Hindlimb muscle (tissue), 1 donor: ENCODE measurements at regions not wholly inside any gene's neighbourhood (a gene's known extent, or its start where the extent isn't known, plus 50 kb on each side); places are given as distances from the start of the nearest gene placed in this dataset.
A peak's percentile ranks its signal among the peaks of the same experiment; 100 is the strongest.
"Not testable (repeated sequence)": the region's sequence is repeated elsewhere in the genome, so short reads cannot be mapped to it uniquely, and the experiment has no call there.

Experiments used
- DNase-seq: peaks from one replicate; pipeline ENCODE4 v3.0.0-alpha.2; 2013

DNA sequence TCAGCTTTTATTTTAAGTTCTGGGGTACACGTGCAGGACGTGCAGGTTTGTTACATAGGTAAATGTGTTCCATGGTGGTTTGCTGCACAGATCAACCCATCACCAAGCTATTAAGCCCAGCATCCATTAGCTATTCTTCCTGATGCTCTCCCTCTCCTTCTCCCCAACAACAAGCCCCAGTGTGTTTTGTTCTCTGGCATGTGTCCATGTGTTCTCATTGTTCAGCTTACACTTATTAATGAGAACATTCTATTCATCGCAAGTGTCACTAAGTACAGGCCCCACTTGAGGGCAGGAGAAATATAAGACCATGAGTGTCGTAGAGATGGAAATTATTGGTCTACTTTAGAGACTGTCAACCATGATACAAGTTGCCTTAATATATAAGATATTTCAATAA, 615.1 kb downstream of the CDH8 start:
- no peak for DNase-seq

DNA sequence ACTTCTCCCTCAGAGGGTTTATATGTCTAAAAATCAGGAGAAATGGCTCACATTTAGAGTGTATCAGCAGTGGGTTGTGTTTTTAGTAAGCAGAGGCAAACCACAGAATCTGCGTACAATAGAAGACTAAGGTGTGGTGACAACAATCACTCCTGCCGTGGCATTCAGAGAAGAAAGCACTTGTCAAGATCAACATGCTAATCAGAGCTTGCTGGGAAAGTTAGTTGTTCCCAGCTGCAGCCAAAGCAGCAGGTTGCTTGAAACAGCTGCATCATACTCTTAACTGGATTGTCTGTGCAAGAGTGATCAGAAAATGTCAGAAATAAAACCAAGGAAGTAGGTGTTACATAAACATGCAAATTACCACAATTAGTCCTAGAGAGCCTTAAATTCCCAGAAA, 616.4 kb downstream of the CDH8 start:
- DNase-seq: no peak

DNA sequence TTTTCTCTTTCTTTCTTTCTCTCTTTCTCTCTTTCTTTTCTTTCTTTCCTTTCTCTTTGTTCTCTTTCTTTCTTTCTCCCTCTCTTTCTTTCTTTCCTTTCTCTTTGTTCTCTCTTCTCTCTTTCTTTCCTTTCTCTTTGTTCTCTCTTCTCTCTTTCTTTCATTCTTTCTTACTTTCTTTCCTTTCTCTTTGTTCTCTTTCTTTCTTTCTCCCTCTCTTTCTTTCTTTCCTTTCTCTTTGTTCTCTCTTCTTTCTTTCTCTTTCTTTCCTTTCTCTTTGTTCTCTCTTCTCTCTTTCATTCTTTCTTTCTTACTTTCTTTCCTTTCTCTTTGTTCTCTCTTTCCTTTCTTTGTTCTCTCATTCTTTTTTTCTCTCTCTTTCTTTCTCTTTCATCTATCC, 617.4 kb downstream of the CDH8 start:
- not testable (repeated sequence) for DNase-seq

DNA sequence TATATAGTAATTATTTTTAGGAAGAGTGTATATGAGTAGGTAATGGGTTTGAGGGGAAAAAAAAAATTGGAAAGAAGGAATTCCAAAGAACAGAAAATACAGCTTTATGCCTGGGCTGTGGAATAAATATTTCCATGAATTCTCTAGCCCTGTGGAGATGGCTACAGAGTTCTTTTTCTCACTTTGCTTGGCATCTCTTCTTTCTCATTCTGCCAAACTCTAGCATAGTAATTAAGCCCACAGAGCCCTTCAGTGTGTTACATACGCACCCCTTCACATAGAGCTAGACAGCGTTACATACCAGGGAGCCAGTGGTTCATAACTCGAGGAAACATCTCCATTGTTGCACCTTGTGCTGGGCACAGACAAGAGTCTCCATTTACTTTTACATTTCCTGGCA, 621.1 kb downstream of the CDH8 start:
- DNase-seq: peak; percentile 25

DNA sequence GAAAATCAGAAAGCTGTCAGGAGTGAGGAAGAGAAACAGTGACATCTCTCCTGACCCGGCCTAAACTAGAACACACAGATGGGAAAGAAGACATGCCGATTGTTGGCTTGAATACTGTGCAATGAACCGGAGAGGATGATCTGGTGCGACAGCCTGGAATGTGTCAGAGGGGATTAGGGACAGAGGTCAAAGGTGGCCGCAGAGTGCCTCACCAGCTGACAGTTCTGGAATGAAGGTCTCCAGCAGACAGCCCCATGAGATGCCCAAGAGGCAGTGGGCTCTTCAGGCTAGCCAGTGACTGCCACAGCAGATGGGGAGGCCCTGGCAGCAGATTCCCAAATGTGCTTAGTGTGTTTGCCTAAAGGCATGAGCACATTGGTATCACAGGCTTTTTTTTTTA, 623.2 kb downstream of the CDH8 start:
- no peak for DNase-seq

DNA sequence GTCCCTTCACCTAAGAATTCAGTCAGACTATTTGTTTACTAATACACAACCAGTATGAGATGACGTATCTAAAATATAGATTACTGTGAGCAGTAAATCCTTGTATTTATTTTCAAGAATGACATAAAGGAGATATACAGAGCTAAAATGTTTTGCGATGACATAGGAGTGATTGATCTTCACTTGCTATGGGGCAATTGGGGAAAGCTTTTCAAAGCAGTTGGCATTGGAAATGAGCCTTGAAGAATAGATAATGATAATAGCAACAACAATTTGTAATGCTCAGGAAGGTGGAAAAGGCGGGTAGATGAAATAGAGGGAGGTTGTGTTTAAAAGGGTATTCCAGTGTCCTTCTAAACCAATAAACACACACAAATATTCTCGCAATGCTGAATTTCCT, 623.7 kb downstream of the CDH8 start:
- no peak for DNase-seq

DNA sequence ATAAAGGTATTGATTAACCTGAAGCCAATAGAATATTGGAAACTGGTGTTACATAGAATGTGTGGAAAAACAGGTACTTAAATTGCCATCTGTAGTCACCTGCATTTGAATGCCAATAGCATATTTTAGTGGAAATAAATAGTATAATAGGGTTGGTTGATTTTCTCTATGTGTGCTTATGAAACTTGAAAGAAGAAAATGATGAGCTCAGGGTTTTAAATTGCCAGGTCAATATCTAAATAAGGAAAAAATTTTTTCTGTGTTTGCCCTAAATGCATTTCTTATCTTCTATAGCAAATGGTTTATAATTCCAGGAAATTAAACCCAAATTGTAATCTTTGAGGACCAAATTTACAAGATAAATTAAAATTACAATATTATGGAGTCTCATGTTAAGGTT, 626.6 kb downstream of the CDH8 start:
- no peak for DNase-seq

DNA sequence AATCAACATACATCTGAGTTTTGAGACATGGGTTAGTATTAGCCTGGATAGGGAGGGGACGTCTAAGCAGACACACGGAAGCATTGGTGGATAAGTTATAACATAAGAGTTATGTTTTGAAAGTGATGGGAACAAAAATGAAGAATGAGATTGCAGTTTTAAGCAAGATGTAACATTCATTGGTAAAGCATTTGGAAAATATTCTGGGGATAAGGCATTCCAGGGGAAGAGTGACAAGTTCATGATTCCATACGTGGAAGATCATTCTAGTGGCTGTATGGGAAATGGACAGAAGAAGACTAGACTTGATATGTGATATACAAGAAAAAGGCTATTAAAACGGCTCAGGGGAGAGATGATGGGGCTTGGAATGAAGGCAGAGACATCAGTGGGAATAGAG, 632.9 kb downstream of the CDH8 start:
- no peak for DNase-seq

DNA sequence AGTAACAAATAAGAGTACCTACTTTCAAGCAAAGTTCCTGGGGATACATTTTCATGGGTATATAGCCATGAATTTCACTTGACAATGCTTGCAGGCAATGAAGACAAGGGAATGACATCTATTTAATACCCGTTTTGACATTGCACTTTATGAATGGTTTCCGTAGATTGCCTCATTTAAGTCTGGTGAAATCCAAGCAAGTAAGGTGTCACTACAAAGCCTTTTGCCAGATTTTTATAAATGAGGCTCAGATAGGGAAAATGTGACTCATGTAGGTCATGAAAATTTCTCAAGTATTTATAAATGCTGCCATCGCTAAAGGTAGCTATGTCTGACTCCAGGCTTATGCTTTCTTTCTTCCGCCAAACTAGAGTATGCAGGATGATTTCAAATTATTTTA, 644.3 kb downstream of the CDH8 start:
- no peak for DNase-seq

DNA sequence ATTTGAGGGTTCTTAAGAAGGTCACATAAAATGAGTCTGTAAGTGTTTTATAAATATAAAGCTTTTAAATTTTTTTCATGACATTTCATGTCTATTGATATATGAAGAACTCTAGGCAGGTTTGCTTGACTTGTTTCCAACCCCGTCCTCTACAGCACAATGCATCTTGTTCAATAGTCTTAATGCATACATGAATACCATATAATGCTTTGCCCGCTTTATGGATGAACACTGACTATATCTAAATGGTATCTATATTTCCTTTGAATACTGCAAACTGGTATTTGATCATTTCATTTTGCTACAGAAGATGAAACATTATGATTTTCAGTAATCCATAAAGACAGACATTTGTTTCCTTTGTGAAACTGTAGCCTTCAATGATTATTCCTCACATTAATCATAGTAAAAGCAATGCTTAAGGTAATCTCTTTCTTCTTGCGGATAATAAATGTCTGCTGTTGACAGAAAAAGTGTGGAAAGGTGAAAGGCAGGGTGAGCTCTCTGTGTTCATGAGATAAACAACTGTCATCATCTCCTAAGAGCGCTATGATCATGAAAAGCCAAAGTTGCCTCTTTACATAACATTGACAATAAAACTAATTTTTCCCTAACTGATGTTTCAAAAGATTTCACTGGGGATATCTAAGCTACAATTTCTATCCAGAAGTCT, 645.1 kb downstream of the CDH8 start:
- DNase-seq: no peak

DNA sequence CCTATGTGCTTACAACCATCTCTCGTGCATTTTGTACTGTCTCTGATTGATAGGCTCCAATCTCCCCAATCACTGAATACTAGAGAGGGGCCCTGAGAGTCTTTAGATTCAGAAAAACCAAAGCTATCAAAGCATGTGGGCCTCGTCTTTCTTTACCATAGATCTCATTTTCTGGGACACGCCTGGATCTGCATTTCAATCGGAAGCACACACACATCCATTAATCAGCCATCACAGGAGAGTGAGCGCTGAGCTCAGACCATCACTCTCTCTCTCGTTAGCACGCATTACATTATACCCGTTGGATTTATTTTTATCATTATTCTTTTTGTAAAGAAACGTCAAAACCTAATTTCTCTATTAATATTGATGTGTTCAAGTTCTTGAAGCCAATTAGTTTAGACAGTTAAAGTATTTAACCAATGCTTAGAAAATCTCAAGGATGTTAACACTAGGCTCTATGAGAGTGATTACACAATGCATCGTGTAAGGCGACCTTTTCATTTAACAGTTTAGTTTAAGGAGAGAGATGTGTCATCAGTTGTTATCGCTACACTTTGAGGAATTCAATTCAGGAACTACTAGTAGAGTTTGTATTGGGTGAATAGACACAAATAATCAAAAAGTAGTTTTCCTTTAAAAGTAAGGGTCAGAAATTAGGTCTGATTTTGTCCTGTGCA, 650.7 kb downstream of the CDH8 start:
- no peak for DNase-seq

DNA sequence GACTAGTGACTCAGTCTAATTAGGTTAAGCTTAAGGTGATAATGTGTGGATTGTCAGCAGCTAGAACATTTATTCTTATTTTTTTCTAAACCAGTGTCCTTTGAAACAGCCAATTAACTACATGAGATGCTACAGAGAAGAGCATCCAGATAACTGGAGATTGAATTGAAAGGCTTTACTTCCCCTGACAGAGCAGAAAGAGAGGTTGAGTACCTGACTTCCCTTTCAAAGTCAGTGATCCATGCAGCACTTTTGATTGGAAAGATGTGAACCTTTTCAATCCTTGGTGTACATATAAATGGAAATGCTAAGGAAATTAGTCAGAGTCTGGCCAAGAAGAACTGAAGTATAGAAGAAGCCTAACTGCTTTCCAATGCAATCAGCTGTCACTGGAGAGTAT, 653.8 kb downstream of the CDH8 start:
- DNase-seq: peak; percentile 1

DNA sequence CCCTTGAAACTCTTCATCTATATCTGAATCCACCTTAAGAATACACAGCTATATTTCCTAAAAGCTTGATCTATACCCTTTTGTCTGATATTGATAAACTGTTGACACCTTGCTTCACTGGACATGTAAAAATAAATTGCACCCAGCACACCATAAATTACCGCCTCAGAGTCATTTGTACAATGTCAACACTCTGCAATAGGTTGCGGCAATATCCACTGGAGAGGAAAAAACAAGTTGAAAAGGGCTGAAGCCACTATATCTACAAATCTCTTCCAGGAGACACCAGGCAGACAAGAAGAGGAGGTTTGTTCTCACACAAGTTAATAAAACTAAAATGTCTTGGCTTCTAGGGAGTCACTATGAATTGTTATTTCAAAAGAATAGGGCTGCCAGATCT, 656.9 kb downstream of the CDH8 start:
- no peak for DNase-seq

DNA sequence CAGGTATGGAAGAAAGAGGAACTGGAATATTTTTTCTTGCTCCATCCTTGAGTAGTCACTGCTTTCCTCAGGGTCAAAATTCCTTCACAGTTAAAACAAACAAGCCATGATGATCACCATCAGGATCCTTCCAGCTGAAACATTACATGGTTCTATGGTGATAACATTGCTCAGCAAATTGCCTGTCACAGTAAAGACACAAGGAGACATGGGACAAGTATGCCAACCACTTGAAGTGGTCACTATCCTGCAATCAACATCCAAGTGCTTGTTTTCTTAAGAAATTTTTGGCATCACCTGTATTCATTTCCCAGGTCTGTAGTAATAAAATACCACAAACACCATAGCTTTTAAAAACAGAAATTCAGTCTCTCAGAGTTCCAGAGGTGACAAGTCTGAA, 662.2 kb downstream of the CDH8 start:
- no peak for DNase-seq

DNA sequence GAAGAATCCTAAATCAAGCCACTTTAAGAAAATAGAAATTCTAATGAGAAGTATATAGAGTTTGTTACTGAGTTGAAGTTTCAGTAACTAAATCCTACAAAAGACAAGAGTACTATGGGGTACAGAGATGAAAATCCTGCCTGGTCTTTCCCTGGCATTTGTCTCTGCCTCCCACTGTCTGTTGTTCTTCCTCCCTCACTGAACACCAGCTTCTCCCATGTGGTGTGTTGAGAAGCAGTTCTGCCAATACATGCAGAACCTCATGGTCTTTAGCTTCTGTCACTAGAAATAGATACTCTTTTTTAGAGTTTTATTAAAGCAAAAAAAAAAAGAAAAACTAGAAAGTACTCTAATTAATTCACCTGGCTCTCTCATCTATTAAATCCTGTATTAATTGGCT, 664.4 kb downstream of the CDH8 start:
- no peak for DNase-seq

DNA sequence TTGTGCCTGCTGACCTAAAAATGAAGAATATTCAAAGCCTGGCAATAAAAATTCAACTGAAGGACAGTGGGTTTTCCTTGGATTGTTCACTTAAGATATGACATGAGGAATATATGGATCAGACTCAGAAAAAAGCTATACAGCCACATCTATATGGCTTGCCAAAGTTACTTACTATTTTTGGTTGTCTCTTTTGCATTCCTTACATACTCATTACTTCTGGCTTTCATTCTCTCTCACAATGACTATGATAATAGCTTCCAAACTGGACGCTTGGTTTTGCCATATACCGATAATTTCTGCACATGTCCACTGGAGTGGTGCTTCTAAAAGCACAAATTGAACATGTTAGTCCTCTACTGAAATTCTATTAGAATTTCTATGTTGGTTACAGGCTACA, 664.9 kb downstream of the CDH8 start:
- no peak for DNase-seq

DNA sequence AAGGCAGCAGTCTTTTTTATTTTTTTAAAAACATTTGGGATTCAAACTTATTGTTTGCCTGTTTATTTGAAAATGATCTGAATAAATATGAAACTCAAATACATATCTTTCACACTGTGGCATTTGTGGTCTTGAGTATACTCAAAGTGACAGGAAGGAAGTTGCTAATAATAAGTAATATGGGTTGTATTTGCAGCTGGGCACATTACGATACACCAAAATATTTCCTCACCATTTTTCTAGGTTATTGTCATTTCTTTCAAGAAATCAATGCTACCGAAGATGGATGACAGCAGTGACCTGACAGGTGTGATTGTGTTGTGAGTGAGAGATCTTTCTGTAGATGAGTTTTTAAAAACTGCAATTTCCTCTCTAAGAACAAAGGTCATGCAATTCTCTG, 665.7 kb downstream of the CDH8 start:
- DNase-seq: no peak

DNA sequence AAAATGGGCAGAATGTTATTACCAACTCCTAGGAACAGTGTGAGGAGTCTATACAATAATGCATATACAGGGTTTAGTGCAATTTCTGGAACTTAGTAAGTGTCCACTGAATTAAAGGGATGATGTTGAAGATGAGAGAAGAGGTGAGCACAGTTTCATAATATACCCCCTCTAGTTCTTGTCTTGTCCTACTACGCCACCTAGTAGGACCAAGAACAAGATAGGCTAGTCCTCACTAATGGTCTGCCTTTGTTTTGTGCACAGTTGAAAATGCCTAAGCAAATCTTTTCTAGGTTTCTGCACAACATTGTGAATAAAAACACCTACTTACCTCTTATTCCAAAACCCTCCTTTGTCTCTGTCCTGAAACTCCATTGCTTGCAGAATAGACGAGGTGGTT, 670.2 kb downstream of the CDH8 start:
- no peak for DNase-seq

DNA sequence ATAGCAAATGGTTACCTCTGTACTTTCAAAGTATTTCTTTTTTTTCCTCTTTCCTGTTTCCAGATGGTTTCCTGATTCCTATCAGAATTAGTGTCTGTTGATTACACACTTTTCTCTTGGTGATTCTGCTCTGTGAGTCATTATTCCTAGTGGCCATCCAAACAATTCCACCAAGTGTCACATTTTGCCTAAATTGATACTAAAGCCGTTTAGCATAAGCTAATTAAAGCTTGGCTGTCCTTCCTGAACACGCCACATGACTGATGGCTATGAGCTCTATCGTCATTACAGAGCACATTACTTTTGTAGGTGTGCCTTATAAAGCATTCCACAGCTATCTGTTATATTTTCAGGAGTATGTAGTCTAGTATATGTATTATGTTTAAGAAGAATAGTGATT, 671.2 kb downstream of the CDH8 start:
- no peak for DNase-seq

DNA sequence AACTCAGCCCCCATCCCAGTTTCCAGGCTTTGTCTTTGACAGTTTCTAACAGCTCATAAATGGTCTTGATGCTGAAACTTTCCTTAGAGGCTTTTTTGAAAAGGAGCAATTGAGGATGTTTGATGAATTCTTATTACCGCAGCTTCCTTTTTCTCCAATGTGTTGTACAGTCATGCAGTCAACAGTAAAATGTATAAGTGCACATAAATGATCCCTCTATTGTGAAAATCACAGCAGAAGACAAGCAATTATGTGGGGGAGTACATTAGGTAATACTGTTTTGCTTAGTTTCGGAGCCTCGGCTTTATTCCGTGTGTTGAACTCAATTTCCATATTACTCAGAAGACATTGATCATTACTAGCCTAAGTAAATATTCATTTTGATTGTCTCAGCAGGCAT, 673.7 kb downstream of the CDH8 start:
- DNase-seq: no peak

DNA sequence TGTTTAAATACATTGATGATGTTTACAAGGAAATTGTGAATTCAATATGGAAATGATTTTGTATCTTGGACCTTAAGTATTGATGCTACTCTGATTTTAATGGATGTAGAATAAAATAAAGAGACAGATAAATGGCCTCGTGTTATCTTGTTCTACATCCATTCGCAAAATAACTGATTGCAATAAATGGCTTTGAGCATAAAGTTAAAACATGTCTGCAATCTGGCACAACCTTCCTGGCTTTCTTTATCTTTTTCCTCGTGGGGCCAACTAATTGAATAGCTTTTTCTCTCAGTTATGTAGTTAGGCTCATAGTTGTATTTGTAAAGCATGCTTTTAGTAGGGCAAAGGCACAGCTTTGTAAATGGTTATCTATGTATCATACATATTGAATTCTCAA, 691.4 kb downstream of the CDH8 start:
- no peak for DNase-seq

DNA sequence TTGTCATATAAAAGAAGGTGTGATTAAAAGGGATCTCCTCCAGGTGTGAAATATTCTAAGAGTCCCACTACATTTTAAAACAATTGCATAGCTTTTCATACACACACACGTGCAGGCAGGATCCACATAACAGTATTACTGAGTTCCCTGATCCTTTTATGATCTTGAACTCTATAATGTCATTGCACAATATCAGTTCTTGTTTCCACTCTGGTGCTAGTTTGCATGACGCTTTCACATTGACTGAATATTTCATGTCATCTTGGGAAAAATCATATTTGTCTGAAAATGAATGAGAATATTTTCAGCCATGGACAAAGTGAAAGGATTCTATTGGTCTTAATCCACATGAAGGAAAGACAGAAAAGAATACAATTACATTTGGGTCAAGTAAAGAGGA, 703.8 kb downstream of the CDH8 start:
- no peak for DNase-seq

DNA sequence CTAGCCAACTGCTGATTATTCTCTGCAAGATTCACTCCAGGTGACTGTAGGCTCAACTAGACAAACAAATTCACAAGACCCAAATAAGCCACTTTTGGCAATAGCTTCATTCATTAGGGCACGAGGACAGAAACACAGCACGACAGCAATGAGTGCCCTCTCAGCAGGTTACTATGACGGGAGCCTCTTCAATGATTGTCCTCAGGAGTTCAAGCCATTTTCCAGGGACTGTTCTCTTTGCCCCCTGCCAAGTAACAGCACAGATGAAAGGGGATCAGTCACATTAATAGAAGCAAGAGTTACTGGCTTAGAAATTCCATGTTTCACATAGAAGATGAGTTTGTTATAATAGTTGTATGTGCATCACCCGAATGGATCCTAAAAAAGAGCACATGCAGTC, 712.2 kb downstream of the CDH8 start:
- no peak for DNase-seq

DNA sequence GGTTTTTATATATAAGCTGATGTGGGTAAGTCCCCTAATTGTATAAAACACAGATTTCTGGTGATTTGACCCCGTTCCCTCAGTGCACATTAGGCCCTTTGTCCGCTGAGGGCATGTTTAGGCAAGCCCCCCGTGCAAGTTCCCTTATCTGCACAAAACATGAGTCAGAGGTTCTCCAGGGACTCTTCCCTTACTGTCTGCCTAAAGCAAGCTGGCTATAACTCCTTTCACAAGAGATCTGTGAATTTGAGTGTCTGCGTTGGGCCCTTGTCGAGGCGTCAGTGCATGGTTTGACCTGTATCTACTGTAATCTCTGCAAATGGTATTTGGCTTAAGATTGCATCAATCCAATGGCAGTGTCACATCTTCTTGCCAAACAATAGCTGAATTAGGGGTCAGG, 712.8 kb downstream of the CDH8 start:
- DNase-seq: no peak

DNA sequence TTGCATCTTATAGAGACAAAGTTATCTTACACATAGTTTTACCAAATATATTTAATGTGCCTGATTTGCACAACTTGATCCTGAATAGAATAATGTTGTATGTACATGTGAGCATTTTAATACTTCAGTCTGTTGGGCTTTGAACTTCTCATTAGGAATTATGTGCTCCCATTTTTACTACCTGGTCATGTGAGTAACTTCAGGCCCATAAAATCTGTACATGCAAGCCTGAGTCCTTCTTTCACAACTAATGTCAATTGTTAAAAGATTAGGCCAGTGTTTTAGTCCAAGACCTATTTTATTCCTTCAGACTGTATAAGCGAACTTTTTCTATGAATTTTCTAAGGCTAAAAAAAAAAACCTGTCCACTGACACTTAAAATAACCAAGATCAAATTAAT, 715.4 kb downstream of the CDH8 start:
- DNase-seq: no peak
